ENCODE measurements at regions not wholly inside any gene's neighbourhood (a gene's known extent, or its start where the extent isn't known, plus 50 kb on each side); places are given as distances from the start of the nearest gene placed in this dataset.

GRCh38 chr15:39131609-39132008 lies 449.3 kb upstream of the THBS1 start:
- DNase-seq: no peak

- no peak for DNase-seq
These were observed 448.8 kb upstream of the THBS1 start for GRCh38 chr15:39132070-39132469.

GRCh38 chr15:39132954-39133600 lies 447.8 kb upstream of the THBS1 start:
- no peak for DNase-seq

DNA sequence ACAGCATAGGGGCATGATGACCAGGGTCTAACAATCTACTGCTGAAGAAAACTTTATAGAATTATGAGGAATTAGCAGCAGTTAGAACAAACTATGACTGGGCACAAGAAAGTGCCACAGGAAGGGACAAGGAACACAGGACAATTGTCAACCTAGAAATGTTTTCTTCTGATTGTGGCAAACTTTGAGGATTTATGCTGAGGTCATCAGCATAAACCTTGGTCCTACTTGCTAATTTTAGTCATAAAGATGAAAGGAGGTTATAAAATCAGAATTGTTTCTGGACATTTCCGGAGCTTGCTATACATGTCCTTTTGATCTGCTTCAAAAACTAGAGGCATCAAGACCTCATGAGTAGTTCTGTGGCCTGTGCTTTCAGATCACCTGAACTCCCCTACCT lies 446.6 kb upstream of the THBS1 start:
- DNase-seq: no peak

DNA sequence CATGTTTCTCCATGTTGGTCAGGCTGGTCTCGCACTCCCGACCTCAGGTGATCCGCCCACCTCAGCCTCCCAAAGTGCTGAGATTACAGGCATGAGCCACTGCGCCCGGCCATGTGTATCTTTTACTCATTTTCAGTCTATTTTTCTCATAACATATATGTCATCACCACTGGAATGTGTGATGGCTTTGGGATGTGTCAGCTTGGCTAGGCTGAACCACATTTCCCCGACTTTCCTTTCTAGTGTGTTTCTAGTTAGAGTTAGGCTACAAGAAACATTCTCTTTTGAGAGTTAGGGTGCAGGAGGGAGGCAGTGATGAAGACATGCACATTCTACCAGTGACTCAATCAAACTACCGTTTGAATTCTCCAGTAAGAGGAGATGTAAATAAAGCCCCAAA lies 444.9 kb upstream of the THBS1 start:
- DNase-seq: no peak

DNA sequence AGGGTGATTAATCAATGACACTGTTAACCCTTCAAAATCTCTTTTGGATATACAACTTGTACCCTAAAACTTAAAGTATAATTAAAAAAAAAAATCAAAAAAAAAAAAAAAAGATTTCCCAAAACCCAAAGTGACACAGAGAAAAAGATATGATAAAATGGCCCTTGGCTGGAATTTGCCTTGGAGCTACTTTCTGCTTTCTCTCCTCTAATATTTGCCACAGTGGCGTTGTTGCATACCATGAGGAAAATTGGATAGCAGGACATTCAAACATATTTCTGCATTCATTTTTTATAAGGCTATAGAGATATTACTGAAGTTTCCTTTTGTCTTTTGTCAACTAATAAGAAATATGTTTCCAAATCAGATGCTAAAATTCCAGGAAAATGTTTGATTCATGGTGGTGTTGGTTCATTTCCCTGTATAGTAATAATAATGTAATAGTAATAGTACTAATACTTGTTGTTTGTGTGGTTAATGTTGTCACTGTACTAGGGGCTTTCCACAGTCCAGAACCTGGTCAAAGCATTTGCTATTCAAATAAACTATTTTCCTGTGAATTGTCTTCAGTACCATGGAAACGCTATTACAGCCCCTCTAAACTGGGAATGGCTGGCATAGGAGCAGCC lies 441.3 kb upstream of the THBS1 start:
- DNase-seq: no peak

DNA sequence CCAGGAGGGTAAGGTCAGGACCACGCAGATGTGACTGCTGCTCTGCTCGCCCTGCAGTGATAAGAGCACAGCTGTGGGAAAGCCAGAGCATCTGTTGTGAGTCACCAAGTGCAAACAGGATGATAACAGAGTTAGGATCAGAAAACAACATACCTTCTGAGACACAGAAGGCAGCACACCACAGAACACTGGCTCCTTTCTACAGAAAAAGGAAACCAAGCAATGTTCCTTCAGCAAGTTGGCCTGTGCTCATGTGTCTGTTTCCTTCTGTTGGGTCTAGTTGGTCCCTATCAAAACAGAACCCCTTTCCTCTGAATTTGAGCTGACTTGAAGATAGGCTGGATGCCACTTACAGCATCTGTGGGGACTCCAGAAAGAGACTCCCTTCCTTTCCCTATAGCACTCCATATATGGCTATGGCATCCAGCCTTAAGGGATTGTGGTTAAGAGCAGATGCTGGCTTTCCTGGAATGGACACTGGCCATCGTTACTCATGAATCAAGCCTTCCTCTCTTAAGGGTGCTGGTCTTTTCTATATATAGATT lies 440.7 kb upstream of the THBS1 start:
- no peak for DNase-seq

GRCh38 chr15:39142500-39142899 lies 438.4 kb upstream of the THBS1 start:
- no peak for DNase-seq

DNA sequence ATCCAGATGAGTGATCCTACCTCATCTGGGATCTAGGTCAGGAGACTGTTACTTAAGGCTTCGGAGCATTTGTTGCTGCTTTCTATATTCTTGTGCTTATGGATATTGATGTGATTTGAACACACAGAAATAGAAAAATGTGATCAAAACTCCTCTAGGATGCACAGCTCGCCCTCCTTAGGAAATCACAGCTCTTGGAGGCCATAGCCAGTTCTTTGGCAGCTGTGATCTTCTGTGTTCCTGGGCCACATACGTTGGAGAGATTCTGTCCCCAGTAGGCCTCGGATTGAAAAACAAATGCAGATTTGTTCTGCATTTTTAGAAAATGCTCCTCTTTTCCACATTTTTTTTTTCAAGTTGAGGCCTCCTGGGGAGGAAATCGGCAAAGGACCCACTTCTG lies 437.4 kb upstream of the THBS1 start:
- DNase-seq: no peak

- no peak for DNase-seq
These were observed 436.8 kb upstream of the THBS1 start for GRCh38 chr15:39144051-39144450.

DNA sequence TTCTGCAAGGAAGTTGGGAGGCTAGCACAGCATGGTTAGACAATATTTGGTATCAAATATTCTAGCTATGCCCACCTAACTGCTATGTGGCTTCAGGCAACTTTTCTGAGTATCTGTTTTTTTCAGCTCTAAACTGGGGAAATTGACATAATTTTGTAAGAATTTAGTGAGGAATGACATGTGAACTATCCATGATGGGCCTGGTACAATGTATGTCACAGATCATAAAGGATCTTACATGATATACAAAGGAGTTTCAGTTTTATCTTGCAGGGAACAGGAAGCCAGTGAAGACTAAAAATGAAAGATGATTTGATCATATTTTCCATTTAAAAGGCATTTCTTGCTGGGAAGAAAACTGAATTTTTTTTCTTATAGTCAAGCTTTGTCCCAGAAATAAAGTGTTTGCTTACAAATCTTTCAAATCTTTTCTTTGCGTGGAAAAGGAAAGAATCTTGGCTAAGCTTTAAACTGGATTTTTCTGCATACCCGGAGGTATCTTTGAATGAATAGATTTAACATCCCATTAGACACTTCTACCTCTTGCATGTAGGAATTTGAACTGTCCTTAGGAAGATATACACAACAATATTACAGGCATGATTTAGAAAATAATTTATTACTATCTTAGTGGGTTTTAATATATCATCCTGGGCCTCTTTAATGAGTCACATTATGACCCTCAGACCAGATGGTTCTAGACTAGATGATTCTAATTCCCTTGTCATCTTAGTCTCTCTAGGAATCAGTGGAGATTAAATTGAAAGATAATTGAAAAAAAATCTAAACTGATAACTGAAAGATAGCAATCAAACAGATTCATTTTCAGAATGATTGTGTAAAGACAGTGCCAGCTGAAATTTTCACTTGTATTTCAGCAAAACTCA lies 436.0 kb upstream of the THBS1 start:
- no peak for DNase-seq

DNA sequence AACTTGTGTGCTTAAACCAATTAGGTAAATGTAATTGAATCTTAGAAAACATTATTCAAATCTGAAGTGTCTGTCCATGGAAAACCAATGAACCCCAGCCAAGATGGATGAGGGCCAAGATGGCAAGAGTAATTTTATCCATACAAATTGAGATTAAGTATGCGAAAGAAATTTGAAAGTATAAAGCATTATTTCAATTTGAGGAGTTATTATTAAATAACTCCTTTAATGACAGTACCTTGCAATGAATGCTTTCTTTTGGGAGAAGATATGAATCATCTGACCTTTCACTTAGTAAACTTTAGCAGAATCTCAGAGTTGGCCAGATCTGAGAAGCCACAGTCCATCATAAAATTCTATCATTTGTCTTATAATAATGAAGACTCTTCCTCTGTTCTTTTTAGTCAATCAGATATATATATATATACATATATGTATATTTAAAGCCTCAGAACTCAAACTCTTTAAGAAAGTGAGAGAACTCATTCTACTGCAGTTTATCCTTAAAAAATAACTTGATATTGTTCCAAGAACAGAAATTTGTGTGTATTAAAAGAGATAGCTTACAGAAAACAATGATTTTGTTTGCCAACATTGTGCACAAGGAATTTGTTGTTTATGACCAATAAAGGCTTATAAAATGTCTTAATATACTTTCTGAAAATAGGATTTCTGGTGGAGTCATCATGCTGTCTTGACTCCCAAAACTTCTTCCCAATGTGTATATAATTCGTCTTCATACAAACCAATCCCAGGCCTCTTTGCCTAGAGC lies 434.8 kb upstream of the THBS1 start:
- no peak for DNase-seq

GRCh38 chr15:39149636-39150150 lies 431.2 kb upstream of the THBS1 start:
- DNase-seq: no peak

GRCh38 chr15:39151545-39151944 lies 429.3 kb upstream of the THBS1 start:
- no peak for DNase-seq

DNA sequence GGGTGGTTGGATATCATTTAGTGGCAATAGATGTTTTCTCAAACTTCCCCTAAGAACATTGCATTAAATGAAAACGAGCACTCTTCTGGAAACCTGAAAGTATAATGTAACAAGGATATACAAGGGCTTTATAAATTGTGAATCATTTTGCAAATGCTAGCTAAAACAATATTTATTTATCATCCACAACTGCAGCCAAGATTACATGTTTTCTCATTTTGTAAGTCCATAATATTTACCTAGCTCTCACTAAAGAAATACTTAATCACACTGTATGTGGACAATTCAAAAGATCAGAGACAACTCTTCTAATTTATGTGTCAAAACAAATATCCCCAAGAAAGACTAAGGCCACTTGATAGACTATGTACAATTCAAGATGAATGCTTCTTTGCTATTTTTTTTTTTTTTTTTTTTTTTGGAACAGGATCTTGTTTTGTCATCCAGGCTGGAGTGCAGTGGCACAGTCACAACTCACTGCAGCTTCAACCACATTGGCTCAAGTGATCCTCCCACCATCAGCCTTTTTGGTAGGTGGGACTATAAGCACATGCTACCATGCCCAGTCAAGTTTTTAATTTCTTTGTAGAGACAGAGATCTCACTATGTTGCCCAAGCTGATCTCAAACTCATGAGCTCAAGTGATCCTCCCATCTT lies 427.7 kb upstream of the THBS1 start:
- DNase-seq: no peak

DNA sequence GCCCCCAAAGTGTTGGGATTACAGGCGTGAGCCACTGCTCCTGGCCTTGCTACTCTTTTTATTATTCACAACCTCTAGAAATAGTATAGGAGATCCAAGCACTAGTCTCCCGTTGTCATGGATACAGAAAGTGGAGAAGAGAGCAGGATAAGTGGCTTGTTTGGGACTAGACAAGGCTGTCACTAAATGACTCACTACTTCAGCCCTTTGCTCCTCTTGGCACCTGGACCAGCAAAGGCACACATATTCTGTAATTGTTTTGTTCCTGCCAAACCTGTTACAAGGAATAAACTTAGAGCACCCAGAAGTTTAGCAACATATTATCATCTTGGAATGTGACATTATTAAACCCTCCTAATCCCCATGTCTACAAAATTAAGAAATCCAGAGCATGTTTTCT lies 427.2 kb upstream of the THBS1 start:
- no peak for DNase-seq

DNA sequence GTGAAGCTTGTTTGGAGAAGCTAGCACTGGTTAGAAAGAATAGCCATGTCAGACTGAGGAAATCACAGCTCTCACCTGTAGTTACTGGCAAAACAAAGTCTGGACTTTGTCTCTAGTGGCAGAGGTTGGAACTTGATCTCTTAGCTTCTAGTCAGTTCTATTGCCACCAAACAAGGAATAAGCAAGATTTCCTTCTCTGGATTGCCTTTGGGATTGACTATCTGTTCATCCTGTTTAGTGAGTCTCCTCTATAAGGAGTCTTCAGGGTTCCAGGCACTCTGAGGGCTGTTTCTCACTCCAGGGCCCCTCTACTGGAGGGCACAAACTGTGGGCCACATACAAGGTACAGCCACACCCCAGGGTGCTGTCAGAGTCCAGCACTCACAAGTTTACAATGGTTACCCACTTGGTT lies 426.6 kb upstream of the THBS1 start:
- no peak for DNase-seq

- no peak for DNase-seq
These were observed 426.1 kb upstream of the THBS1 start for GRCh38 chr15:39154776-39155175.

DNA sequence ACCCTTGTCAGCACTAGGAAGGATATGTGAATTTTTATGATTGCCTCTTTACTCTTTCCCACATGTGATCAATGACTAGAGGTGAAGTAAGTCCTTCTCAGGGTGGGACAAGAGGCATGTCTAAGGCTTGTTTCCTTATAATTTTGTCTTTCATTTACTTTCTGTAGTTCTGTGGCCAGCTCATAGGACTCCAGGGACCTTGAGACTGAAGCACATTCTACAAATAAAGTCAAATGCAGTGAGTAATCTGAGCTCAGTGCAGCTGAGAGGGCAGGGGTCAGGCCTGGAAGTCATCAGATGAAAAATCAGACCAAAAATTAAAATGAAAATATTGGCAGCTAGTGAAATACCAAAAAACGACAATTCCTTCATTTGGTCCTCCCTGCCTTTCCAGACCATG lies 424.7 kb upstream of the THBS1 start:
- DNase-seq: no peak

DNA sequence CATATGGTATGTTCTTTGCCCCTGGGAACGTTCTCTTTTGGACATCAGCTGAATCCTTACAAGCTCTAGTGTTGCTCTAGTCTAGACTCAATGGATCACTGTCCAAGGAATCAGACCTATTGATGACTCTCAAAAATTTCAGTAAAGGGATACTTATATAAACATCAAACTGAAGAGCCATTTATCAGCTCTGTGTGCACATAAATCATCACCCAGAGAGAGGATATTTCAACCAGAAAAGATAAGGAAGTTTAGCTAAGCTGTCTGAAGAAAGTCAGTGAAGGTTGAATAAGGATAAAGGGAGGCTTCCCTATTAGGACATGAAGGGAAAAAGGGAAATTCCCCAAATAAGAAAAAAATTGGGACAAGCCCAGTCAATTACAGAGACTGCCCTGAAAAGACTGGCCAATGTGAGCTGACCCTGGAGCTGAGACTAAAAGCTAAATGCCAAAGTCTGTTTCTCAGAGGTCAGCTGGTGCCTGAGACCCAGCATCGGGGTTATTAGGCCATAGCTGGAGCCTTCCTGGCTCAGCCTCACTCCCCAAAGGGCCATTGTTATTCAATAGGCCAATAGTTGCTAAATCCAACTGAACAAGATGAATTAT lies 424.1 kb upstream of the THBS1 start:
- no peak for DNase-seq

DNA sequence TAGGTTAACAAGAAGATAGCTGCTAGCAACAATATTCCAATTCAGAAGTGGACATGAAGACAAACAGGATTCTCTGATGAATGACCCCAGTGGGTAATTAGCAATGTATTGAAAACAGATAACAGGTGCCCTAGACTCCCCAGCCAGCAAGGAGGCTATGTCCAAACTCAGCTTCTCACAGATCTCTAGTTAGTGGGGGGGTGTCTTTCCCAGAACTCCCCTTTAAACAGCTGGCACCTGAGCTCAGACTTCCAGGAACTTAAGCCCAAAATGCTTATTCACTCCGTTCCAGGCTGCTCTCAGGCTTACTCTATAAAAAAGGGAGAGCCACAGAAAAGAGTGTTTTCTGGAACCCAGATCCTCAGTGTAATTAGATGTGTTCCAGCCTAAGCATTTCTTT lies 423.0 kb upstream of the THBS1 start:
- no peak for DNase-seq

GRCh38 chr15:39159833-39160232 lies 421.0 kb upstream of the THBS1 start:
- DNase-seq: no peak
